Activated T-cell treated with anti-CD3 and anti-CD28 coated beads, Interleukin-2, amount 50 U/mL, for 24 hours (primary cell): ENCODE measurements at regions not wholly inside any gene's neighbourhood (a gene's known extent, or its start where the extent isn't known, plus 50 kb on each side); places are given as distances from the start of the nearest gene placed in this dataset.

Source experiments
- DNase-seq: peaks from one replicate; pipeline ENCODE4 v3.0.0-alpha.2; 2020
- H3K27ac Mint-ChIP-seq: 2 replicates; pipeline ENCODE4 v1.8.0; 2020; ENCODE audit warnings: mild to moderate bottlenecking, mixed read lengths
- H3K27me3 Mint-ChIP-seq: 2 replicates; pipeline ENCODE4 v1.8.0; 2020; ENCODE audit warnings: mixed read lengths
- H3K36me3 Mint-ChIP-seq: 2 replicates; pipeline ENCODE4 v1.8.0; 2020; ENCODE audit warnings: low read depth, mixed read lengths
- H3K4me1 Mint-ChIP-seq: 2 replicates; pipeline ENCODE4 v1.8.0; 2020; ENCODE audit warnings: low read depth, mixed read lengths
- H3K4me3 Mint-ChIP-seq: 2 replicates; pipeline ENCODE4 v1.8.0; 2020; ENCODE audit warnings: mild to moderate bottlenecking, moderate library complexity, mixed read lengths
- H3K9me3 Mint-ChIP-seq: 2 replicates; pipeline ENCODE4 v1.8.0; 2020; ENCODE audit warnings: mixed read lengths

DNA sequence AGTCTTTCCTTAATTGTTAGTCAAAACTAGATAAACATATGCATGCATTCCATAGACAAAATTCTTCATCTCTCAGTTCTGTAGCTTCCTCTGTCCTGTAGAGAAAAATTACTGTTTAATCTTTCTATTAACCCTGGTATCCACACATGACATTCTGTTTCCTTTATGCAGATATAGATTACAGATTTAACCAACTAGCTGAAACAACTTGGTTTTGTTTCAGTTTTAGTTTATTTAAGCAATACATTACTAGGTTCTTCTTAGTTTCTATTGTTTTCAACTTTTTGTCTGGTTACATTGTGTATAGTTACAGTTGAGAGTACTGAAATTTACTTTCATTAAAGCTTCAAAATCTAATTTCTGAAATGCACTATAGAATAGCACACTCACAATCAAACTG, 933.9 kb upstream of the EPHA5 start:
- Mint-ChIP-seq H3K27me3 (no peaks in the 10 kb centered on the region), H3K27ac (no peak overlapping the region), H3K36me3 (no peaks in the 10 kb centered on the region), H3K4me3 (no peak overlapping the region), H3K4me1 (no peaks in the 10 kb centered on the region), H3K9me3 (peaks cover 7% of the 10 kb centered on the region)
- no peak for DNase-seq

DNA sequence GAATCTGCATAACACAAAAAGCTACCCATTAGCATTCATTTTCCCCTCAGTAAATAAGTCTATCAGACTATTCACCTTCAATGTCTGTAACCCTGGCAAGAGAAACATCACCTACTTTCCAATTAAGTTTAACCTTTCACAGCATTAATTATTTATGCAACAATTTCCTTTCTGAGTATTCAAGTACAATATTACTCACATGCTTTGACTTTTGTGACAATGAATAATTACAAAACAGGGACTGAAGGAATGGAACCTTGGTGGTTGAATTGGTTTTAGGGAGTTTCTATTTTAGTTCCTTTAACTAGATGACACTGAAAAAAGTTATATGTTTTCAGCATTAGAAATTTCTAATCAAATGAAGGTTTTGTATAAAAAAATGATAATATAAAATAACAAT, 932.3 kb upstream of the EPHA5 start:
- no peaks in the 10 kb centered on the region for H3K4me1 Mint-ChIP-seq
- no peaks in the 10 kb centered on the region for H3K36me3 Mint-ChIP-seq
- peaks cover 9% of the 10 kb centered on the region for H3K9me3 Mint-ChIP-seq
- no peak for DNase-seq
- no peak overlapping the region for H3K4me3 Mint-ChIP-seq
- no peaks in the 10 kb centered on the region for H3K27me3 Mint-ChIP-seq
- H3K27ac Mint-ChIP-seq: no peak overlapping the region

- no peak for DNase-seq
- H3K27ac Mint-ChIP-seq: no peak overlapping the region
- H3K27me3 Mint-ChIP-seq: no peaks in the 10 kb centered on the region
- no peaks in the 10 kb centered on the region for H3K4me1 Mint-ChIP-seq
- no peak overlapping the region for H3K4me3 Mint-ChIP-seq
- peaks cover 7% of the 10 kb centered on the region for H3K9me3 Mint-ChIP-seq
- no peaks in the 10 kb centered on the region for H3K36me3 Mint-ChIP-seq
Observed at GRCh38 chr4:66591968-66592367, 921.7 kb upstream of the EPHA5 start.

- Mint-ChIP-seq H3K36me3 (no peaks in the 10 kb centered on the region), H3K9me3 (peaks cover 7% of the 10 kb centered on the region), H3K4me3 (no peak overlapping the region), H3K27ac (no peak overlapping the region), H3K4me1 (no peaks in the 10 kb centered on the region), H3K27me3 (no peaks in the 10 kb centered on the region)
- DNase-seq: no peak
Observed at GRCh38 chr4:66590488-66591215, 920.4 kb upstream of the EPHA5 start.

DNA sequence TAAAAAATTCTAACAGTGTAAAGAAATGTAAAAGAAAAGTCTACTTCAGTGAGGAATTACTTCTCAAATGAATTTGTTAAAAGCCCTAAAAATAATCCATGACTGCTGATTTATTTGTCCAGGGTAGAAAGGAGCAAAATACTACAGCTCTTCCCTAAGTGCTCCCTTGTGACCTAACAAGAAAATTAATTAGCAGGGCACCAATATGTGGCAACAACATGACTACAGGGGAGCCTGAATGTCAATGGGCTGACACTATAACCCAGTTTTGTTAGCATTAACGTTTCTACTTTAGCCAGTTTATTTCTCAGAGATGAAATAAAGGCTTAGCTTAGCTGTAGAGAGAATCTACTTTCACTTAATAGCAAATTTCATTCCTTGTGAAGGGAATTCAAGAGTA, 918.9 kb upstream of the EPHA5 start:
- no peaks in the 10 kb centered on the region for H3K4me1 Mint-ChIP-seq
- H3K27ac Mint-ChIP-seq: no peak overlapping the region
- H3K36me3 Mint-ChIP-seq: no peaks in the 10 kb centered on the region
- H3K27me3 Mint-ChIP-seq: no peaks in the 10 kb centered on the region
- H3K4me3 Mint-ChIP-seq: no peak overlapping the region
- peaks cover 4% of the 10 kb centered on the region for H3K9me3 Mint-ChIP-seq
- no peak for DNase-seq

DNA sequence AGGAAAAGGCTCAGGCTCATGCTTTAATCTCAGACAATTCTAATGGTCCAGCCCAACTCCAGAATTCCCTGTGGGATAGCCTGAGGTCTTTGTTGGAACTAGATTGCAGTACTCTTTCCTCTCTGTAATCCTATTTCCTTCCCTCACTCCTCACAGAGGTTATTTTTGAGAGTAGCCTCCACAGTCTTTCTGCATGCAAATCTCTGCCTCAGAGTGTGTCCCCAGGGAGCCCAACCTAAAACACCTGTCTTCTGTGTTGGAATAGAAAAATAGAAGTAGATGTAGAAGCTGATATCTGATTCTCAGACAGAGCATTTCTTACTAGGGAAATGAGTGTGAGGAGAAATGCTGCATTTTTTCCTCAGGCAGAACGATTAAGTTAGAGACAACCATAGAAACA, 915.5 kb upstream of the EPHA5 start:
- H3K27ac Mint-ChIP-seq: no peak overlapping the region
- no peak for DNase-seq
- no peaks in the 10 kb centered on the region for H3K4me1 Mint-ChIP-seq
- H3K9me3 Mint-ChIP-seq: peaks cover 4% of the 10 kb centered on the region
- no peaks in the 10 kb centered on the region for H3K27me3 Mint-ChIP-seq
- no peaks in the 10 kb centered on the region for H3K36me3 Mint-ChIP-seq
- H3K4me3 Mint-ChIP-seq: no peak overlapping the region

DNA sequence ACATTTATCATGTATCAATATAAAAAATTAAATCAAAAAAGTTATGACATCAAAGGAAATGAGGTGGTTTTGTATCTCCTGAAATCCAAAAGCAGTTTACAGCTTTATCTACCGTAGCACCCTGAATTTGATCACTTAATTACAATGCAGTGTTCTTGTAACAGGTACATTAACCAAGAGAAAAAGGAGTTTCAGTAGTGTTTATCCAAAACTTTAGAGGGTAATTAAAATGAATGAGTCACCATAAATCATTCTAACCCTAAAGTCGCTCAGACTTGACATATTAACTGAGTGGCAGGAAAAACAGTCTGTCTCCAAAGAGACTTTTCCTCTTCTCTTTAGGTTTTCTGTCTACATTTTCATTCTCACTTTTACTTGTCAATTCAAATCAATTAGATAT, 907.6 kb upstream of the EPHA5 start:
- H3K36me3 Mint-ChIP-seq: no peaks in the 10 kb centered on the region
- no peaks in the 10 kb centered on the region for H3K4me1 Mint-ChIP-seq
- no peak overlapping the region for H3K4me3 Mint-ChIP-seq
- H3K27ac Mint-ChIP-seq: no peak overlapping the region
- H3K27me3 Mint-ChIP-seq: no peaks in the 10 kb centered on the region
- DNase-seq: no peak
- H3K9me3 Mint-ChIP-seq: no peaks in the 10 kb centered on the region

GRCh38 chr4:66575008-66575696, 904.9 kb upstream of the EPHA5 start:
- Mint-ChIP-seq H3K4me1 (no peaks in the 10 kb centered on the region), H3K27me3 (no peaks in the 10 kb centered on the region), H3K4me3 (no peak overlapping the region), H3K36me3 (no peaks in the 10 kb centered on the region), H3K9me3 (no peaks in the 10 kb centered on the region), H3K27ac (no peak overlapping the region)
- DNase-seq: no peak

GRCh38 chr4:66574145-66574978, 904.1 kb upstream of the EPHA5 start:
- H3K27ac Mint-ChIP-seq: no peak overlapping the region
- no peaks in the 10 kb centered on the region for H3K27me3 Mint-ChIP-seq
- H3K4me3 Mint-ChIP-seq: no peak overlapping the region
- no peaks in the 10 kb centered on the region for H3K4me1 Mint-ChIP-seq
- H3K9me3 Mint-ChIP-seq: no peaks in the 10 kb centered on the region
- no peaks in the 10 kb centered on the region for H3K36me3 Mint-ChIP-seq
- no peak for DNase-seq

DNA sequence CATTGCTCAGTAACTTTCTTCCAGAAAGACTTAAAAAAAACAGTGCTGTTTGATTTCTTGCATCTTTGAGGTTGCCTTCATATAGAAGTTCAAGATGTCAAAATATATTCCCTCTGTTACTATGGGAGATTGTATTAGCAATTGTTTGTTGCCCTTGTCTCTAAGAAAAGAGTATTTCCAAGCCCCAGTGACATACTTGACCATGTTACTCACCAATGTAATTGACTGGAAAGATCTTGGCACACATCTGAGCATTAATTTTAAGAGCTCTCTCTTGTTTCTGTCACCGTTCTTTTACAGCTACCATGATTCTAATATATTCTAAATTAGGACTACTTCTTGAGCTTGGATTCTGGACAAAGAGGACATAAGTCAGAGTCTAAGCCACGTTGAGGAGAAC, 902.7 kb upstream of the EPHA5 start:
- no peak overlapping the region for H3K4me3 Mint-ChIP-seq
- no peaks in the 10 kb centered on the region for H3K4me1 Mint-ChIP-seq
- no peaks in the 10 kb centered on the region for H3K27me3 Mint-ChIP-seq
- no peak for DNase-seq
- H3K36me3 Mint-ChIP-seq: no peaks in the 10 kb centered on the region
- no peak overlapping the region for H3K27ac Mint-ChIP-seq
- H3K9me3 Mint-ChIP-seq: no peaks in the 10 kb centered on the region

- Mint-ChIP-seq H3K4me3 (no peak overlapping the region), H3K27ac (no peak overlapping the region), H3K36me3 (no peaks in the 10 kb centered on the region), H3K9me3 (no peaks in the 10 kb centered on the region), H3K4me1 (no peaks in the 10 kb centered on the region), H3K27me3 (no peaks in the 10 kb centered on the region)
- DNase-seq: no peak
Observed at GRCh38 chr4:66571145-66571695, 900.9 kb upstream of the EPHA5 start.

DNA sequence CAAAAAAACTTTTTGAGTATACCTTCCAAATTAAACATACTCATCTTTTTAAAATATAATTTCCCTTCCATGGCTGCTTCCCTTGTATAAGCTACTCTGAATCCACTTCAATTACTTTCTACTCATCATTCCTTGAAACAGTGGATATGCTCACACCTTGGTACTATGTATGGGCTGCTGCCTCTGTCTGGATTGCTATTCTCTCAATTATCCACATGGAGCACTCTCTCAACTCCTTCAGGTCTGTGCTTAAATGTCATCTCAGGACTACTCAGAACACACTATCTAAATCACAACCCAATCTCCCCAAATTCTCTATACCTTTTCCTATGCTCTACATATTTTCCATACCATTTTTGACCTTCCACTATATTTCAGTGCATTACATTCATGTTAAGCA, 898.9 kb upstream of the EPHA5 start:
- Mint-ChIP-seq H3K4me3 (no peak overlapping the region), H3K4me1 (no peaks in the 10 kb centered on the region), H3K36me3 (no peaks in the 10 kb centered on the region), H3K27me3 (no peaks in the 10 kb centered on the region), H3K27ac (no peak overlapping the region), H3K9me3 (peaks cover 3% of the 10 kb centered on the region)
- DNase-seq: no peak

- Mint-ChIP-seq H3K4me1 (no peaks in the 10 kb centered on the region), H3K27ac (no peak overlapping the region), H3K36me3 (no peaks in the 10 kb centered on the region), H3K27me3 (no peaks in the 10 kb centered on the region), H3K9me3 (peaks cover 3% of the 10 kb centered on the region), H3K4me3 (no peak overlapping the region)
- DNase-seq: no peak
Observed at GRCh38 chr4:66568431-66568830, 898.1 kb upstream of the EPHA5 start.

DNA sequence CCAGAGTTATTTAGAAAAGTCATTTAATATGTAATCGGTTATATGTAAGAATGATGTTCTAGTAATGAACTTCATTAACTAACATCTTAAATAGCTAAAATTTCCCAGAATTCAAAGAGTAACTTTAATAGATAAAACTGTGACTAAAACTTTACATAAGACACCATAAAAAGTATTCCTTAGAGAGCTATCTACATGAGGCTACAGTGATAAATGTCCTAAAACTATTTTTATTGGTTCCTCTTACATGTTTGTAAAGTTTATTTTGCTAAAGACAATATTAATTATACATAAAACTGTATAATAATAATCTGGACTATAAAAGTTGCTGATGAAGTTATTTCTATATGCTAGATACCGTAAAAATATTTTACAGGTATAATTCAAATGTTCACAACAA, 897.7 kb upstream of the EPHA5 start:
- no peaks in the 10 kb centered on the region for H3K36me3 Mint-ChIP-seq
- peaks cover 3% of the 10 kb centered on the region for H3K9me3 Mint-ChIP-seq
- DNase-seq: no peak
- H3K27me3 Mint-ChIP-seq: no peaks in the 10 kb centered on the region
- H3K27ac Mint-ChIP-seq: no peak overlapping the region
- H3K4me3 Mint-ChIP-seq: no peak overlapping the region
- H3K4me1 Mint-ChIP-seq: no peaks in the 10 kb centered on the region

DNA sequence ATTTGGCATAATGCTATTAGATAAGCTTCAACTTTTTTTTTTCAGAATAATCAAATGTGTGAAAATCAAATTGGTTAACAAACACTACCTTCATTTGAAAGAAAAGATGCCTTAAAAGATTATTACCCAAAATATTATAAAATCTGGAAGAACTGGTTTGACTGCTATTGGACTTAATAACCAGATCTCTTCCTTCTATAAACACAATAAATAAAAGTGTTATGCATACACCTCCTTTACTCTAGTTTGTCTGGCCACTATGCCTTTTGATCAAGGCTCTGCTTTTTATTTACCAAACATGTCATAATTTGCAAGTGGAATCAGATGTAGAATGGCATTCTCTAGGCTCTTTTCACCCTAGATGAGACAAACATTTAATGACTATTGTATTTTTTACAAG, 897.3 kb upstream of the EPHA5 start:
- H3K4me3 Mint-ChIP-seq: no peak overlapping the region
- no peak overlapping the region for H3K27ac Mint-ChIP-seq
- H3K9me3 Mint-ChIP-seq: peaks cover 3% of the 10 kb centered on the region
- no peak for DNase-seq
- no peaks in the 10 kb centered on the region for H3K36me3 Mint-ChIP-seq
- no peaks in the 10 kb centered on the region for H3K27me3 Mint-ChIP-seq
- H3K4me1 Mint-ChIP-seq: no peaks in the 10 kb centered on the region
